SK-N-SH (cell line): ENCODE measurements at regions not wholly inside any gene's neighbourhood (a gene's known extent, or its start where the extent isn't known, plus 50 kb on each side); places are given as distances from the start of the nearest gene placed in this dataset.

Experiments used
- CTCF ChIA-PET: fragments of 300-600, 350-600 bp; formaldehyde crosslinking; extraction: SDS; loops from one replicate; lab custom pipeline; 2021; lab: Yijun Ruan, JAX
- POLR2A ChIA-PET: fragments of 350-600 bp; sonication (Branson Sonifier 250); formaldehyde crosslinking; extraction: SDS; loops from one replicate; lab custom pipeline; 2020; ENCODE audit warnings: antibody characterized with exemption, inconsistent platforms; lab: Yijun Ruan, JAX
- DNase-seq: peaks from one replicate; pipeline ENCODE4 v3.0.0; 2012
- H2AFZ ChIP-seq: fragments of 200-600 bp; sonication (generic); 2 replicates; pipeline ENCODE4 v1.8.1; 2016; ENCODE audit warnings: antibody characterized with exemption, mild to moderate bottlenecking, low read depth
- H3F3A ChIP-seq: fragments of 200-600 bp; sonication (generic); replicated peaks from 2 replicates; pipeline ENCODE3; 2016; ENCODE audit warnings: antibody characterized with exemption, mild to moderate bottlenecking; ENCODE audit not compliant: insufficient read depth
- H3K27ac ChIP-seq, 2 experiments: fragments of 200-500 bp in 1 of 2; fragments of 200-600 bp in 1 of 2; sonication (Bioruptor generic) in 1 of 2; sonication (generic), shearing (Covaris generic) in 1 of 2; 2 replicates each; pipeline versions ENCODE4 v1.5.1 to v1.6.1; 2014 to 2016; ENCODE audit warnings: low read depth in 2 of 2, inconsistent platforms in 1 of 2, low read length in 1 of 2, mild to moderate bottlenecking in 1 of 2, mixed read lengths in 1 of 2
- H3K27me3 ChIP-seq: fragments of 200-600 bp; sonication (generic), shearing (Covaris generic); 2 replicates; pipeline ENCODE4 v1.6.1; 2016; ENCODE audit warnings: mixed run types; ENCODE audit not compliant: insufficient read depth
- H3K36me3 ChIP-seq, 2 experiments: fragments of 200-500 bp in 1 of 2; fragments of 200-600 bp in 1 of 2; sonication (Bioruptor generic) in 1 of 2; sonication (generic) in 1 of 2; replicated peaks in 1 of 2; 2 replicates each; pipeline versions ENCODE3 to v1.5.1; 2014 to 2016; ENCODE audit warnings: low read length in 1 of 2, mild to moderate bottlenecking in 1 of 2; ENCODE audit not compliant: insufficient read depth in 2 of 2, control insufficient read depth in 1 of 2
- H3K4me1 ChIP-seq, 2 experiments: fragments of 200-500 bp in 1 of 2; fragments of 200-600 bp in 1 of 2; sonication (Bioruptor generic) in 1 of 2; sonication (generic), shearing (Covaris generic) in 1 of 2; 2 replicates each; pipeline versions ENCODE4 v1.5.1 to v1.6.1; 2014 to 2016; ENCODE audit warnings: low read depth in 1 of 2, low read length in 1 of 2, mixed run types in 1 of 2; ENCODE audit not compliant: insufficient read depth in 2 of 2, control insufficient read depth in 1 of 2
- H3K4me2 ChIP-seq: fragments of 200-600 bp; sonication (generic), shearing (Covaris generic); 2 replicates; pipeline ENCODE4 v1.6.1; 2017; ENCODE audit warnings: mixed run types
- H3K4me3 ChIP-seq, 2 experiments: fragments of 200-500 bp in 1 of 2; fragments of 200-600 bp in 1 of 2; sonication (Bioruptor generic) in 1 of 2; sonication (generic), shearing (Covaris generic) in 1 of 2; 2 replicates each; pipeline versions ENCODE4 v1.5.1 to v1.8.1; 2014 to 2016; ENCODE audit warnings: low read depth in 2 of 2, inconsistent platforms in 1 of 2, low read length in 1 of 2, mild to moderate bottlenecking in 1 of 2, mixed read lengths in 1 of 2, moderate library complexity in 1 of 2
- H3K79me2 ChIP-seq: fragments of 200-600 bp; sonication (generic); 2 replicates; pipeline ENCODE4 v1.8.1; 2017; ENCODE audit warnings: mild to moderate bottlenecking; ENCODE audit not compliant: insufficient read depth
- H3K9ac ChIP-seq: fragments of 200-600 bp; sonication (generic); 2 replicates; pipeline ENCODE4 v1.6.1; 2017; ENCODE audit warnings: mixed run types
- H3K9me2 ChIP-seq: fragments of 200-600 bp; sonication (generic); 2 replicates; pipeline ENCODE4 v1.6.1; 2017; ENCODE audit warnings: mixed run types
- H3K9me3 ChIP-seq: fragments of 200-600 bp; sonication (generic); 2 replicates; pipeline ENCODE4 v1.6.1; 2017; ENCODE audit warnings: mixed run types, mild to moderate bottlenecking, moderate library complexity
- H4K20me1 ChIP-seq: fragments of 200-600 bp; sonication (generic); 2 replicates; pipeline ENCODE4 v1.6.1; 2017; ENCODE audit warnings: mild to moderate bottlenecking, mixed run types; ENCODE audit not compliant: insufficient read depth
- CHD2 ChIP-seq: fragments of 150-350 bp; IDR thresholded peaks from 2 replicates; pipeline ENCODE4 v1.6.1; 2018; ENCODE audit warnings: low read length; ENCODE audit not compliant: partially characterized antibody
- CTCF ChIP-seq: fragments of 200-600 bp; sonication (generic); IDR thresholded peaks from 2 replicates; pipeline ENCODE4 v1.6.1; 2017; ENCODE audit warnings: antibody characterized with exemption, mild to moderate bottlenecking, moderate library complexity
- ELF1 ChIP-seq: IDR thresholded peaks from 2 replicates; pipeline ENCODE4 v1.4.0; 2012
- EP300 ChIP-seq, 2 experiments: IDR thresholded peaks; 2 replicates each; pipeline versions ENCODE4 v1.4.0 to v1.6.1; 2012; ENCODE audit warnings: borderline replicate concordance in 1 of 2, low read depth in 1 of 2, low read length in 1 of 2
- EZH2phosphoT487 ChIP-seq: fragments of 200-600 bp; sonication (generic); IDR thresholded peaks from 2 replicates; pipeline ENCODE4 v1.6.1; 2017; ENCODE audit warnings: low read depth, mixed run types, mild to moderate bottlenecking, antibody characterized with exemption, moderate library complexity, borderline replicate concordance
- FOSL2 ChIP-seq: IDR thresholded peaks from 2 replicates; pipeline ENCODE4 v1.4.0; 2012; ENCODE audit warnings: low read depth, mild to moderate bottlenecking, moderate library complexity, borderline replicate concordance
- GABPA ChIP-seq: IDR thresholded peaks from 2 replicates; pipeline ENCODE4 v1.4.0; 2012; ENCODE audit warnings: low read depth, mild to moderate bottlenecking
- GATA2 ChIP-seq: sonication (generic); formaldehyde crosslinking; IDR thresholded peaks from 2 replicates; pipeline ENCODE4 v1.5.0; 2020; ENCODE audit warnings: mild to moderate bottlenecking, missing genetic modification reagents
- IRF3 ChIP-seq: fragments of 150-350 bp; IDR thresholded peaks from 2 replicates; pipeline ENCODE4 v1.6.1; 2016; ENCODE audit warnings: mild to moderate bottlenecking, low read depth, low read length
- JUND ChIP-seq: IDR thresholded peaks from 2 replicates; pipeline ENCODE4 v1.4.0; 2012
- MAX ChIP-seq: IDR thresholded peaks from 2 replicates; pipeline ENCODE4 v1.4.0; 2012; ENCODE audit warnings: low read depth
- MXI1 ChIP-seq: IDR thresholded peaks from 2 replicates; pipeline ENCODE4 v1.6.1; 2012; ENCODE audit warnings: mild to moderate bottlenecking, low read depth, low read length, improper control_type of control experiment
- NFIC ChIP-seq: IDR thresholded peaks from 2 replicates; pipeline ENCODE4 v1.4.0; 2012; ENCODE audit warnings: borderline replicate concordance
- NRF1 ChIP-seq: IDR thresholded peaks from 2 replicates; pipeline ENCODE4 v1.6.1; 2012; ENCODE audit warnings: low read depth, mild to moderate bottlenecking, low read length
- POLR2AphosphoS5 ChIP-seq: IDR thresholded peaks from 2 replicates; pipeline ENCODE4 v1.6.1; 2012; ENCODE audit warnings: low read depth, low read length
- RAD21 ChIP-seq: IDR thresholded peaks from 2 replicates; pipeline ENCODE4 v1.6.1; 2012; ENCODE audit warnings: mild to moderate bottlenecking, low read length
- RFX5 ChIP-seq: IDR thresholded peaks from 2 replicates; pipeline ENCODE4 v1.6.1; 2012; ENCODE audit warnings: mild to moderate bottlenecking, improper control_type of control experiment, low read length
- RXRA ChIP-seq: IDR thresholded peaks from 2 replicates; pipeline ENCODE4 v1.4.0; 2012; ENCODE audit warnings: low read depth, mild to moderate bottlenecking, borderline replicate concordance
- SMC3 ChIP-seq: IDR thresholded peaks from 2 replicates; pipeline ENCODE4 v1.6.1; 2012; ENCODE audit warnings: low read depth, low read length, improper control_type of control experiment
- TAF1 ChIP-seq: IDR thresholded peaks from 2 replicates; pipeline ENCODE4 v1.6.1; 2012; ENCODE audit warnings: low read depth, mild to moderate bottlenecking, low read length, moderate library complexity, borderline replicate concordance
- TCF12 ChIP-seq: IDR thresholded peaks from 2 replicates; pipeline ENCODE4 v1.4.0; 2012
- TEAD4 ChIP-seq: IDR thresholded peaks from 2 replicates; pipeline ENCODE4 v1.4.0; 2012; ENCODE audit warnings: mild to moderate bottlenecking, borderline replicate concordance; ENCODE audit not compliant: insufficient read depth
- USF1 ChIP-seq: IDR thresholded peaks from 2 replicates; pipeline ENCODE4 v1.4.0; 2012; ENCODE audit warnings: low read depth, borderline replicate concordance
- YY1 ChIP-seq: IDR thresholded peaks from 2 replicates; pipeline ENCODE4 v1.4.0; 2012; ENCODE audit warnings: low read depth, mild to moderate bottlenecking
- WGBS: methylation state at CpG from one replicate; pipeline ENCODE4 v1.1.6; 2017; ENCODE audit warnings: low lambda C conversion rate; 5-methylcytosine and 5-hydroxymethylcytosine counted together
- TF ChIP-seq, protein P1 (sequence below): IDR thresholded peaks from 2 replicates; pipeline ENCODE4 v1.4.0; 2012; ENCODE audit warnings: low read depth, borderline replicate concordance

DNA sequence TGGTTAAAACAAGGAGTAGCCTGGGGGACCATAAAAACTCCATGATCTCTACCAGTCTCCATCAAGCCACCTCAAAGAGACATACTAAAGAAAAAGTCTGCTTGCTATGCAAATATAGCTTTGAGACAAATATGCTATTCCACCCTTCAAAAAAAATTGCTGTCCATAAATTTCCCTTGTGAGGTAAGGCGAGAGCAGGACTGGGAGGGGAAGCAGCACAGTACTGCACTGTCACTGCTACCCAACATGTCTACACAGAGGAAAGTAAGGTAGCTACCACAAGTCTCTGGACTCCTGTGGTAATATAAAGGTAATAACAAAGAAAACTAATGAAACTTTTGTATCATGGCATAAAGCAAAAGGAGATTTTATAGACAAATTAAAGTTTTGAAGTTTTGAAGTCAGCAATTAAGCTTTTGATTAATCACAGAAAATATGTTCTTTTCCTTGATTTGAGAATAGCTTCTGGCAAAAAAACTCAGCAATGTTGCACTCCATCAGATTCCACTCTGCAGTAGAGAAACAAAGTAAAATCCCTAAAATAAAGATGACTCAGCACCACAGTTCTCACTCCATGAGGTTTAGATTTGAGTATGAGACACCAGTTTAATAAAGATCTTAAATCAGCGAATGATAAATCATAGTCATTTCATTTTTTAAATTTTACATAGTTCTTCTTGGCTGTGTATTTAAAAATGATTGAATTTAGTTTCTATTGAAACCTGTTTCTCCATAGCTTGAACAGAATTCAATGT, 602.4 kb downstream of the COL12A1 start (continued):
- TF ChIP-seq, protein P1, sequence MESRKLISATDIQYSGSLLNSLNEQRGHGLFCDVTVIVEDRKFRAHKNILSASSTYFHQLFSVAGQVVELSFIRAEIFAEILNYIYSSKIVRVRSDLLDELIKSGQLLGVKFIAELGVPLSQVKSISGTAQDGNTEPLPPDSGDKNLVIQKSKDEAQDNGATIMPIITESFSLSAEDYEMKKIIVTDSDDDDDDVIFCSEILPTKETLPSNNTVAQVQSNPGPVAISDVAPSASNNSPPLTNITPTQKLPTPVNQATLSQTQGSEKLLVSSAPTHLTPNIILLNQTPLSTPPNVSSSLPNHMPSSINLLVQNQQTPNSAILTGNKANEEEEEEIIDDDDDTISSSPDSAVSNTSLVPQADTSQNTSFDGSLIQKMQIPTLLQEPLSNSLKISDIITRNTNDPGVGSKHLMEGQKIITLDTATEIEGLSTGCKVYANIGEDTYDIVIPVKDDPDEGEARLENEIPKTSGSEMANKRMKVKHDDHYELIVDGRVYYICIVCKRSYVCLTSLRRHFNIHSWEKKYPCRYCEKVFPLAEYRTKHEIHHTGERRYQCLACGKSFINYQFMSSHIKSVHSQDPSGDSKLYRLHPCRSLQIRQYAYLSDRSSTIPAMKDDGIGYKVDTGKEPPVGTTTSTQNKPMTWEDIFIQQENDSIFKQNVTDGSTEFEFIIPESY, result no peak
- TF ChIP-seq YY1 (no peak), RXRA (no peak), CTCF (no peak), SMC3 (no peak), RAD21 (no peak), TCF12 (no peak), POLR2AphosphoS5 (no peak), NRF1 (no peak)

- H3K27me3 ChIP-seq, result peaks cover 5% of the 10 kb centered on the region; the same call in 1 of the 2 replicates
- no peaks in the 10 kb centered on the region for H3K79me2 ChIP-seq
- 0 out of 4 replicates have a peak, but pooled peaks cover 0 to 3% of the 10 kb centered on the region in 2 experiments for H3K4me1 ChIP-seq
These were observed 603.6 kb downstream of the COL12A1 start for GRCh38 chr6:74602206-74602605.

More at GRCh38 chr6:74602206-74602605, 603.6 kb downstream of the COL12A1 start:
- Histone ChIP-seq H3F3A (no peaks in the 10 kb centered on the region), H2AFZ (no peak overlapping the region), H4K20me1 (no peaks in the 10 kb centered on the region), H3K9me2 (no peaks in the 10 kb centered on the region), H3K4me2 (no peak overlapping the region), H3K4me3 (no peak overlapping the region), H3K27ac (no peak overlapping the region), H3K9me3 (no peaks in the 10 kb centered on the region), H3K9ac (no peak overlapping the region), H3K36me3 (no peaks in the 10 kb centered on the region)
- WGBS, result 20% methylated on average over 3 of the region's 3 CpGs
- ChIA-PET POLR2A (no interaction called here), CTCF (no interaction called here)
- DNase-seq, result no peak
- TF ChIP-seq NFIC (no peak), USF1 (no peak), CHD2 (no peak), RAD21 (no peak), JUND (no peak), TAF1 (no peak), GATA2 (CRISPR knock-in tag) (no peak), EP300 (IDR thresholded peaks at IDR 0.05; ENCODE audit: borderline replicate concordance in 1 of 2, low read depth in 1 of 2, low read length in 1 of 2) (no peak), NRF1 (no peak), FOSL2 (no peak), MXI1 (no peak), TCF12 (no peak), TEAD4 (no peak), RFX5 (no peak), EZH2phosphoT487 (no peak), MAX (no peak), ELF1 (no peak), GABPA (no peak), IRF3 (no peak)
- TF ChIP-seq, protein P1, result no peak
